Esophagus squamous epithelium (tissue), 5 donors: ENCODE measurements at regions not wholly inside any gene's neighbourhood (a gene's known extent, or its start where the extent isn't known, plus 50 kb on each side); places are given as distances from the start of the nearest gene placed in this dataset.

Experiments used
- DNase-seq: peaks from one replicate; lab custom pipeline; 2025; lab: John Stamatoyannopoulos, UW
- H3K27ac ChIP-seq, 4 donors: fragments of 200-600 bp; sonication (generic); one replicate each; pipeline ENCODE4 v1.5.1; 2016 to 2019; ENCODE audit warnings: mild to moderate bottlenecking in 1 of 4
- H3K27me3 ChIP-seq, 4 donors: fragments of 200-600 bp; sonication (generic); 1 replicate in 3 of 4; 2 replicates in 1 of 4; pipeline versions ENCODE4 v1.5.1 to v1.6.0; 2017 to 2021; ENCODE audit warnings: antibody characterized with exemption in 1 of 4
- H3K36me3 ChIP-seq, 3 donors: fragments of 200-600 bp; sonication (generic); one replicate each; pipeline ENCODE4 v1.5.1; 2016 to 2019
- H3K4me1 ChIP-seq, 3 donors: fragments of 200-600 bp; sonication (generic); one replicate each; pipeline ENCODE4 v1.5.1; 2017 to 2019
- H3K4me3 ChIP-seq, 4 donors: fragments of 200-600 bp; sonication (generic); 1 replicate in 3 of 4; 2 replicates in 1 of 4; pipeline ENCODE4 v1.5.1; 2016 to 2019; ENCODE audit warnings: mild to moderate bottlenecking in 2 of 4, moderate library complexity in 1 of 4
- H3K9me3 ChIP-seq, 3 donors: fragments of 200-600 bp; sonication (generic); one replicate each; pipeline ENCODE4 v1.5.1; 2016 to 2019
- CTCF ChIP-seq, 6 experiments: fragments of 450-650 bp in 4 of 6; fragments of 200-600 bp in 2 of 6; sonication (generic) in 2 of 6; IDR thresholded peaks; one replicate each; pipeline ENCODE4 v1.5.1; 2016 to 2019; ENCODE audit warnings: antibody characterized with exemption in 6 of 6, mild to moderate bottlenecking in 4 of 6, moderate library complexity in 4 of 6
- POLR2A ChIP-seq, 4 donors: fragments of 450-650 bp; IDR thresholded peaks; one replicate each; pipeline ENCODE4 v1.6.1; 2017; ENCODE audit warnings: antibody characterized with exemption in 4 of 4, mild to moderate bottlenecking in 4 of 4, moderate library complexity in 3 of 4
- WGBS, 2 donors: methylation state at CpG; one replicate each; pipeline ENCODE4 v1.1.5; 2018; 5-methylcytosine and 5-hydroxymethylcytosine counted together
- intact Hi-C: fragments of 100-400 bp; cut with DNase I; formaldehyde crosslinking; loops from one replicate; pipeline ENCODE4 v1.15.0; 2022
- donor health status: DM: yes; HTN: yes; CAD: no.

- Histone ChIP-seq H3K4me3 (no peak overlapping the region), H3K9me3 (no peaks in the 10 kb centered on the region), H3K27ac (no peak overlapping the region), H3K4me1 (no peaks in the 10 kb centered on the region), H3K36me3 (no peaks in the 10 kb centered on the region), H3K27me3 (peaks cover 0 to 5% (median 0%) of the 10 kb centered on the region in 4 donors)
- no peak for TF ChIP-seq POLR2A (IDR thresholded peaks at IDR 0.05)
- no peak for TF ChIP-seq CTCF (IDR thresholded peaks at IDR 0.05)
- intact Hi-C loops, result no loop called here
- WGBS, 2 donors, result 78 to 83% methylated on average over 1 to 3 of the region's 4 CpGs
- DNase-seq, result no peak
Observed at GRCh38 chr10:83957168-83957947, 182.0 kb upstream of the GHITM start.

- TF ChIP-seq POLR2A (IDR thresholded peaks at IDR 0.05), result no peak
- TF ChIP-seq CTCF (IDR thresholded peaks at IDR 0.05), result no peak
- H3K36me3 ChIP-seq, result no peaks in the 10 kb centered on the region
- H3K27ac ChIP-seq, result no peak overlapping the region
- no peak overlapping the region for H3K4me3 ChIP-seq
- DNase-seq, result no peak
- 59 to 71% methylated on average over 3 of the region's 3 CpGs for WGBS, 2 donors
- no peaks in the 10 kb centered on the region for H3K4me1 ChIP-seq
- H3K9me3 ChIP-seq, result no peaks in the 10 kb centered on the region
- intact Hi-C loops, result no loop called here
- peaks cover 0 to 5% (median 0%) of the 10 kb centered on the region in 4 donors for H3K27me3 ChIP-seq
Observed at GRCh38 chr10:83959328-83959727, 180.0 kb upstream of the GHITM start.

GRCh38 chr10:83960125-83960524 lies 179.2 kb upstream of the GHITM start:
- WGBS, 2 donors, result 43 to 64% methylated on average over 1 of the region's 1 CpG
- TF ChIP-seq CTCF (IDR thresholded peaks at IDR 0.05) (no peak), POLR2A (IDR thresholded peaks at IDR 0.05) (no peak)
- Histone ChIP-seq H3K27ac (no peak overlapping the region), H3K27me3 (no peaks in the 10 kb centered on the region), H3K9me3 (no peaks in the 10 kb centered on the region), H3K4me3 (no peak overlapping the region), H3K36me3 (no peaks in the 10 kb centered on the region), H3K4me1 (no peaks in the 10 kb centered on the region)
- intact Hi-C loops, result no loop called here
- no peak for DNase-seq

GRCh38 chr10:83961620-83962019 lies 177.7 kb upstream of the GHITM start:
- no peak overlapping the region for H3K27ac ChIP-seq
- H3K4me1 ChIP-seq, result no peaks in the 10 kb centered on the region
- intact Hi-C loops, result no loop called here
- H3K4me3 ChIP-seq, result no peak overlapping the region
- no peaks in the 10 kb centered on the region for H3K36me3 ChIP-seq
- no peak for DNase-seq
- TF ChIP-seq CTCF (IDR thresholded peaks at IDR 0.05) (no peak), POLR2A (IDR thresholded peaks at IDR 0.05) (no peak)
- H3K27me3 ChIP-seq, result no peaks in the 10 kb centered on the region
- no peaks in the 10 kb centered on the region for H3K9me3 ChIP-seq

- no peak for DNase-seq
- Histone ChIP-seq H3K9me3 (no peaks in the 10 kb centered on the region), H3K27me3 (no peaks in the 10 kb centered on the region), H3K4me3 (no peak overlapping the region), H3K36me3 (no peaks in the 10 kb centered on the region), H3K4me1 (no peaks in the 10 kb centered on the region), H3K27ac (no peak overlapping the region)
- TF ChIP-seq POLR2A (IDR thresholded peaks at IDR 0.05), result no peak
- no peak for TF ChIP-seq CTCF (IDR thresholded peaks at IDR 0.05)
- intact Hi-C loops, result no loop called here
- 65 to 76% methylated on average over 3 of the region's 3 CpGs for WGBS, 2 donors
Observed at GRCh38 chr10:83963446-83963845, 175.9 kb upstream of the GHITM start.
